ENCODE measurements at regions not wholly inside any gene's neighbourhood (a gene's known extent, or its start where the extent isn't known, plus 50 kb on each side); places are given as distances from the start of the nearest gene placed in this dataset. TPM values are rescaled to one million over a fixed set of nuclear protein-coding genes. Genes with fewer than 3 reads are reported as not detected.
"Not testable (repeated sequence)": the region's sequence is repeated elsewhere in the genome, so short reads cannot be mapped to it uniquely, and the experiment has no call there.

DNA sequence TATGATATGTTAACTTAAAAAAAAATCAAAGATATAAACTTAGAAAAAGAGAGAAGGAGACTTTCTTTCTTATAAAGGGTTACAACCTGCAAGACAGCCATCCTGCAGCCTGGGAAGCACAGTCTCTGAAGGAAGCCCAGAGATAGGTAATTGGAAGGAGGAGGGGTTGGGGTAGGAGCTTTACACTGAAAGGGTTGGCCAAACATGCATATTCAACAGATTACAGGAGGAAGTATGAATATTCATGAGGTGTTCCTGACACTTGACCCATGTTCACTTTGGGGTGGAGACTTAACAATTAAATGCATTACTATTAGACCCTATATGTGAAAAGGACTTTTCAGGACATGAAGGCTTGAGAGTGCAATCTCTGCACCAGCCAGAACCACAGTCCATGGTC is 71.7 kb upstream of the CDH2 start:
- H3K9ac ChIP-seq (ENCODE audit: low read length in 3 of 3): no peak overlapping the region
- no peaks in the 10 kb centered on the region for H3K9me3 ChIP-seq (ENCODE audit: control insufficient read depth in 2 of 3, insufficient read depth in 1 of 3, low read length in 3 of 3)
- H3K4me1 ChIP-seq (ENCODE audit: control insufficient read depth in 2 of 3, insufficient read depth in 2 of 3, low read depth in 1 of 3, low read length in 3 of 3): no peaks in the 10 kb centered on the region
- TF ChIP-seq, protein P1, sequence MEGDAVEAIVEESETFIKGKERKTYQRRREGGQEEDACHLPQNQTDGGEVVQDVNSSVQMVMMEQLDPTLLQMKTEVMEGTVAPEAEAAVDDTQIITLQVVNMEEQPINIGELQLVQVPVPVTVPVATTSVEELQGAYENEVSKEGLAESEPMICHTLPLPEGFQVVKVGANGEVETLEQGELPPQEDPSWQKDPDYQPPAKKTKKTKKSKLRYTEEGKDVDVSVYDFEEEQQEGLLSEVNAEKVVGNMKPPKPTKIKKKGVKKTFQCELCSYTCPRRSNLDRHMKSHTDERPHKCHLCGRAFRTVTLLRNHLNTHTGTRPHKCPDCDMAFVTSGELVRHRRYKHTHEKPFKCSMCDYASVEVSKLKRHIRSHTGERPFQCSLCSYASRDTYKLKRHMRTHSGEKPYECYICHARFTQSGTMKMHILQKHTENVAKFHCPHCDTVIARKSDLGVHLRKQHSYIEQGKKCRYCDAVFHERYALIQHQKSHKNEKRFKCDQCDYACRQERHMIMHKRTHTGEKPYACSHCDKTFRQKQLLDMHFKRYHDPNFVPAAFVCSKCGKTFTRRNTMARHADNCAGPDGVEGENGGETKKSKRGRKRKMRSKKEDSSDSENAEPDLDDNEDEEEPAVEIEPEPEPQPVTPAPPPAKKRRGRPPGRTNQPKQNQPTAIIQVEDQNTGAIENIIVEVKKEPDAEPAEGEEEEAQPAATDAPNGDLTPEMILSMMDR (IDR thresholded peaks at IDR 0.05; ENCODE audit: borderline replicate concordance, extremely low read depth, insufficient read depth): no peak
- H3K4me3 ChIP-seq (ENCODE audit: low read length in 3 of 3): no peak overlapping the region
- no peaks in the 10 kb centered on the region for H3K36me3 ChIP-seq (ENCODE audit: control insufficient read depth in 2 of 3, insufficient read depth in 3 of 3, low read length in 3 of 3)
- no peak overlapping the region for H3K27ac ChIP-seq (ENCODE audit: low read depth in 2 of 2, low read length in 2 of 2)
- intact Hi-C loops (cut with DNase I): no loop called here
- H3K27me3 ChIP-seq (ENCODE audit: control insufficient read depth, insufficient read depth, low read length): no peaks in the 10 kb centered on the region
- no peak for FAIRE-seq
- DNase-seq: no peak

DNA sequence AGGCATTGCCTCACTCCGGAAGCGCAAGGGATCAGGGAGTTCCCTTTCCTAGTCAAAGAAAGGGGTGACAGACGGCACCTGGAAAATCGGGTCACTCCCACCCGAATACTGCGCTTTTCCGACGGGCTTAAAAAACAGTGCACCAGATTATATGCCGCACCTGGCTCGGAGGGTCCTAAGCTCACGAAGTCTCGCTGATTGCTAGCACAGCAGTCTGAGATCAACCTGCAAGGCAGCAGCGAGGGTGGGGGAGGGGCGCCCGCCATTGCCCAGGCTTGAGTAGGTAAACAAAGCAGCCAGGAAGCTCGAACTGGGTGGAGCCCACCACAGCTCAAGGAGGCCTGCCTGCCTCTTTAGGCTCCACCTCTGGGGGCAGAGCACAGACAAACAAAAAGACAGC is 63.7 kb upstream of the CDH2 start:
- intact Hi-C loops (cut with DNase I); FAIRE-seq; H3K4me1 ChIP-seq (ENCODE audit: control insufficient read depth in 2 of 3, insufficient read depth in 2 of 3, low read depth in 1 of 3, low read length in 3 of 3); H3K27ac ChIP-seq (ENCODE audit: low read depth in 2 of 2, low read length in 2 of 2); DNase-seq; H3K9me3 ChIP-seq (ENCODE audit: control insufficient read depth in 2 of 3, insufficient read depth in 1 of 3, low read length in 3 of 3); H3K4me3 ChIP-seq (ENCODE audit: low read length in 3 of 3); H3K9ac ChIP-seq (ENCODE audit: low read length in 3 of 3); H3K36me3 ChIP-seq (ENCODE audit: control insufficient read depth in 2 of 3, insufficient read depth in 3 of 3, low read length in 3 of 3); H3K27me3 ChIP-seq (ENCODE audit: control insufficient read depth, insufficient read depth, low read length): not testable (repeated sequence)

DNA sequence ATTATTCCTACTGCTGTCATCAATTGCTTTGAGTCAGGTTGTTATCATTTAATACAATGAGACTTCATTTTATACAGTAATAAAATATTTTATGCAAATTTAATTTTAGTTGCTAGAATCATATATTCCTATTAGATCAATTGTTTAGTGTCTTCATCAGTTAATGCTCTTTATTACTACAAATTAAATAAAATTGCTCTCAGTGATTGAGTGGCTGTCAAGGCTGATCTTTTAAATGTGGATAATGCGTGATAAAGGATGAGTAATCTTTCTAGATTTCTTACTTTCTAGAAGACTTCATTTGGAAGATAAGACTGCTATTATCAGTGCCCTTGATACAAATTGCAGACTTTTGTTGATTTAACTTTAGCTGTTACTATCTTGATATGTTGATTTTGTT is 59.6 kb upstream of the CDH2 start:
- no peaks in the 10 kb centered on the region for H3K36me3 ChIP-seq (ENCODE audit: control insufficient read depth in 2 of 3, insufficient read depth in 3 of 3, low read length in 3 of 3)
- TF ChIP-seq, protein P1 (IDR thresholded peaks at IDR 0.05; ENCODE audit: borderline replicate concordance, extremely low read depth, insufficient read depth): no peak
- H3K4me3 ChIP-seq (ENCODE audit: low read length in 3 of 3): no peak overlapping the region
- no peaks in the 10 kb centered on the region for H3K9me3 ChIP-seq (ENCODE audit: control insufficient read depth in 2 of 3, insufficient read depth in 1 of 3, low read length in 3 of 3)
- intact Hi-C loops (cut with DNase I): no loop called here
- no peak for FAIRE-seq
- H3K4me1 ChIP-seq (ENCODE audit: control insufficient read depth in 2 of 3, insufficient read depth in 2 of 3, low read depth in 1 of 3, low read length in 3 of 3): no peaks in the 10 kb centered on the region
- H3K9ac ChIP-seq (ENCODE audit: low read length in 3 of 3): no peak overlapping the region
- H3K27ac ChIP-seq (ENCODE audit: low read depth in 2 of 2, low read length in 2 of 2): no peak overlapping the region
- DNase-seq: no peak
- no peaks in the 10 kb centered on the region for H3K27me3 ChIP-seq (ENCODE audit: control insufficient read depth, insufficient read depth, low read length)

Small RNA genes in the stretch of these regions (microRNA-seq; reads per million reads assigned to microRNA genes)
- not detected for gene MIR302F
